PC-9 (cell line): ENCODE measurements at regions not wholly inside any gene's neighbourhood (a gene's known extent, or its start where the extent isn't known, plus 50 kb on each side); places are given as distances from the start of the nearest gene placed in this dataset.
A peak's percentile ranks its signal among the peaks of the same experiment; 100 is the strongest.

Experiments
- BruUV-seq: library from RNA; stranded (reverse); fragments of 400-500 nt; replicated peaks from 2 replicates; lab custom pipeline; 2021; lab: Mats Ljungman, UMichigan
- CTCF ChIA-PET: fragments of 300-600 bp; sonication (Branson Sonifier 250); formaldehyde crosslinking; loops from one replicate; lab custom pipeline; 2022; ENCODE audit warnings: antibody characterized with exemption; lab: Charles Lee
- POLR2A ChIA-PET: fragments of 300-600 bp; sonication (Branson Sonifier 250); formaldehyde crosslinking; loops from one replicate; lab custom pipeline; 2022; ENCODE audit warnings: antibody characterized with exemption; ENCODE audit not compliant: unreplicated experiment; lab: Charles Lee
- DNase-seq, 2 experiments: peaks; one replicate each; pipeline versions ENCODE4 v3.0.0 to v3.0.0-alpha.2; 2015 to 2022; ENCODE audit warnings: mixed read lengths in 1 of 2
- H2AFZ ChIP-seq: fragments of 200-600 bp; sonication (generic); 2 replicates; pipeline ENCODE4 v1.8.1; 2017; ENCODE audit warnings: antibody characterized with exemption
- H3F3A ChIP-seq: fragments of 200-600 bp; sonication (generic); 2 replicates; pipeline ENCODE4 v1.8.1; 2017; ENCODE audit warnings: antibody characterized with exemption, mild to moderate bottlenecking, low read depth; ENCODE audit not compliant: insufficient read depth
- H3K27ac ChIP-seq: fragments of 200-600 bp; sonication (generic); 2 replicates; pipeline ENCODE4 v1.6.1; 2016; ENCODE audit warnings: mixed run types
- H3K27me3 ChIP-seq: fragments of 200-600 bp; sonication (generic); 2 replicates; pipeline ENCODE4 v1.6.1; 2016; ENCODE audit warnings: low read depth, mixed run types; ENCODE audit not compliant: insufficient read depth
- H3K36me3 ChIP-seq: fragments of 200-600 bp; sonication (generic); 2 replicates; pipeline ENCODE4 v1.6.1; 2016; ENCODE audit warnings: low read depth, mixed run types
- H3K4me1 ChIP-seq: fragments of 200-600 bp; sonication (generic); replicated peaks from 2 replicates; pipeline ENCODE4 v1.6.1; 2016; ENCODE audit warnings: mixed run types; ENCODE audit not compliant: insufficient read depth
- H3K4me2 ChIP-seq: fragments of 200-600 bp; sonication (generic); 2 replicates; pipeline ENCODE4 v1.6.1; 2017; ENCODE audit warnings: mixed run types
- H3K4me3 ChIP-seq: fragments of 200-600 bp; sonication (generic); 2 replicates; pipeline ENCODE4 v1.6.1; 2016; ENCODE audit warnings: mixed run types
- H3K79me2 ChIP-seq: fragments of 200-600 bp; sonication (generic); 2 replicates; pipeline ENCODE4 v1.6.1; 2017; ENCODE audit warnings: low read depth, mixed run types
- H3K9me2 ChIP-seq: fragments of 200-600 bp; sonication (generic); 2 replicates; pipeline ENCODE4 v1.8.1; 2017; ENCODE audit warnings: mild to moderate bottlenecking; ENCODE audit not compliant: insufficient read depth
- H3K9me3 ChIP-seq: fragments of 200-600 bp; sonication (generic); 2 replicates; pipeline ENCODE4 v1.8.1; 2016; ENCODE audit warnings: low read depth; ENCODE audit not compliant: insufficient read depth
- H4K20me1 ChIP-seq: fragments of 200-600 bp; sonication (generic); 2 replicates; pipeline ENCODE4 v1.8.1; 2017; ENCODE audit not compliant: insufficient read depth
- EZH2 ChIP-seq: fragments of 200-600 bp; sonication (generic); IDR thresholded peaks from 2 replicates; pipeline ENCODE4 v1.8.0; 2017; ENCODE audit warnings: antibody characterized with exemption, low read depth
- intact Hi-C: fragments of 100-400 bp; cut with micrococcal nuclease; formaldehyde crosslinking; loops from one replicate; pipeline ENCODE4 v1.10.0; 2022; ENCODE audit not compliant: unreplicated experiment
- TF ChIP-seq, protein P1 (sequence below): fragments of 200-600 bp; sonication (generic); conservative IDR thresholded peaks from 2 replicates; pipeline ENCODE4 v1.6.1; 2017; ENCODE audit warnings: mixed run types, antibody characterized with exemption, mild to moderate bottlenecking, moderate library complexity

DNA sequence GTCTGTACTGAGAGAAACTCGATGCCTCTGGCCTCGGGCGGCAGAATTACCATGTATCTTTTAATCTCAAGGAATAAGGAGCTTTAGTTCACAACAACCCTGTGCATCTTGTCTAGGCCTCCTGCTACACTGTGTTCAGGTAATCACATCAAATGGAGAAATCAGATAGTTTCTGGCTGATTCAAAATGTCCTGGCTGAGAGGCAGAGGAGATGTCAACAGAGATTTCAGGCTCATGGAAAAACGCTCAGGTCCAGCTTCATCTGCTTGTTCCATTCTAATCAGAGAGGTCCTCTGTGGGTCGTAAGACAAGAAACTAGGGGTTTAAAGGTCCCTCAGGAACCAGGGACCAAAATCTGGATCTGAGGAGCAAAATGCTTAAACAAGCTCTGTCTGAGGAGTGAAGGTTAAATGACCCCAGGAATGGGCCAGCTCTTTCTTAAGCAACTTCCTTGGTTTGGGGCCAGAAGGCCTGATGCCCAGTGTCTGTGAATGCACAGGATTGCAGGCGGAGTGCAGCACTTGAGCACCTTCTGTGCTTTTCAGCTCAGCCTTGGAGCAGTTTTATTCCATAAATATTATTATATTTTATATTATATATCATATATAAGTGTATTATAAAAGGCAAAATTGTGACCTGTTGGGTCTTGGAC lies 170.2 kb upstream of the PRICKLE1 start:
- Histone ChIP-seq H3K36me3 (no peaks in the 10 kb centered on the region), H3K9me3 (no peaks in the 10 kb centered on the region), H3K79me2 (no peaks in the 10 kb centered on the region), H3K4me1 (peaks cover 70% of the 10 kb centered on the region), H2AFZ (peak overlapping the region; percentile 46), H4K20me1 (no peaks in the 10 kb centered on the region), H3F3A (peaks cover 31% of the 10 kb centered on the region), H3K4me3 (no peak overlapping the region), H3K27ac (peak overlapping the region; percentile 46), H3K9me2 (no peaks in the 10 kb centered on the region), H3K27me3 (no peaks in the 10 kb centered on the region), H3K4me2 (peak overlapping the region; percentile 57)
- CTCF ChIA-PET, result interaction anchor here (1.0 to 1.5 kb wide), 2 partner anchors 15 to 31 kb away, joined by 3 read pairs; no protein-coding TSS in a partner anchor
- intact Hi-C loops, result loop anchor here (5.0 kb wide), 2 partner anchors 167 to 277 kb away; no protein-coding TSS in a partner anchor
- DNase-seq, result peak; percentile 47 to 74
- POLR2A ChIA-PET, result interaction anchor here (0.6 kb wide), 1 partner anchor 390 kb away, joined by 4 read pairs; no protein-coding TSS in a partner anchor
- TF ChIP-seq EZH2, result no peak
- TF ChIP-seq, protein P1, sequence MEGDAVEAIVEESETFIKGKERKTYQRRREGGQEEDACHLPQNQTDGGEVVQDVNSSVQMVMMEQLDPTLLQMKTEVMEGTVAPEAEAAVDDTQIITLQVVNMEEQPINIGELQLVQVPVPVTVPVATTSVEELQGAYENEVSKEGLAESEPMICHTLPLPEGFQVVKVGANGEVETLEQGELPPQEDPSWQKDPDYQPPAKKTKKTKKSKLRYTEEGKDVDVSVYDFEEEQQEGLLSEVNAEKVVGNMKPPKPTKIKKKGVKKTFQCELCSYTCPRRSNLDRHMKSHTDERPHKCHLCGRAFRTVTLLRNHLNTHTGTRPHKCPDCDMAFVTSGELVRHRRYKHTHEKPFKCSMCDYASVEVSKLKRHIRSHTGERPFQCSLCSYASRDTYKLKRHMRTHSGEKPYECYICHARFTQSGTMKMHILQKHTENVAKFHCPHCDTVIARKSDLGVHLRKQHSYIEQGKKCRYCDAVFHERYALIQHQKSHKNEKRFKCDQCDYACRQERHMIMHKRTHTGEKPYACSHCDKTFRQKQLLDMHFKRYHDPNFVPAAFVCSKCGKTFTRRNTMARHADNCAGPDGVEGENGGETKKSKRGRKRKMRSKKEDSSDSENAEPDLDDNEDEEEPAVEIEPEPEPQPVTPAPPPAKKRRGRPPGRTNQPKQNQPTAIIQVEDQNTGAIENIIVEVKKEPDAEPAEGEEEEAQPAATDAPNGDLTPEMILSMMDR, result no peak
- no TSS peak for BruUV-seq

- ChIA-PET CTCF (interaction anchor here (0.5 to 1.5 kb wide), 2 partner anchors 32 to 168 kb away, joined by 3 to 7 read pairs; no protein-coding TSS in a partner anchor), POLR2A (no interaction called here)
- H3K4me2 ChIP-seq, result 0 out of 2 replicates have a peak overlapping the region, but pooled peaks have one; percentile 57
- no peaks in the 10 kb centered on the region for H3K79me2 ChIP-seq
- no peaks in the 10 kb centered on the region for H4K20me1 ChIP-seq
- 0 out of 2 replicates have a peak, but pooled peaks cover 4% of the 10 kb centered on the region for H3K9me3 ChIP-seq
- H3K9me2 ChIP-seq, result no peaks in the 10 kb centered on the region
- peaks cover 70% of the 10 kb centered on the region for H3K4me1 ChIP-seq
- TF ChIP-seq EZH2, result no peak
- TF ChIP-seq, protein P1, result no peak
- H3F3A ChIP-seq, result peaks cover 31% of the 10 kb centered on the region
- no TSS peak for BruUV-seq
- H3K27ac ChIP-seq, result no peak overlapping the region
- no peaks in the 10 kb centered on the region for H3K27me3 ChIP-seq
- H3K4me3 ChIP-seq, result no peak overlapping the region
- H3K36me3 ChIP-seq, result no peaks in the 10 kb centered on the region
- intact Hi-C loops, result loop anchor here (5.0 kb wide), 2 partner anchors 167 to 277 kb away; no protein-coding TSS in a partner anchor
- no peak for DNase-seq
- no peak overlapping the region for H2AFZ ChIP-seq
Observed at GRCh38 chr12:42758806-42759205, 169.3 kb upstream of the PRICKLE1 start.

DNA sequence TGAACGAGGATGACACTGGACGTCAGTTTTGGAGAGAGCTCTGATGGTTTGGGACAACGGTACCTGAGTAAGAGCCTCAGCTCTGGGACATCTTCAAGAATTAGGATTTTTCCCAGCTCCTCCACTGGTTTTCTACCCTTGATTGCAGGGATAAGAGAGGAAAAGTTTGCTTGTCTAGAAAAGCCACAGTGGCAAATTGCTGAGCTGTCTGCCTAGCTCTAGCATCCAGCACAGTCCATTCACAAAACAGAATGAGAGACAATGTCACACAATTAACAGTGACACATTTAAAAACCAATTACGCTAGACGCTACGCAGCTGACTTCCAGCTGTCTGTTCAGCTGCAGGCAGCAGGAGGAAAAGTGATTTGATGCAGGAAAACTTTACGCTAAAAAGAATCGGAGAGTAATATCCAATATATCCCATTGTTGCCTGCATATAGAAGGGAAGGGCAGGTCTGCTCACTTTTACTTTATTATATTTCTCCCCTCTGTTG lies 168.1 kb upstream of the PRICKLE1 start:
- Histone ChIP-seq H3K4me1 (peaks cover 68% of the 10 kb centered on the region), H3K27ac (peak overlapping the region; percentile 80), H3K9me3 (peaks cover 4% of the 10 kb centered on the region; the same call in 1 of the 2 replicates), H3K4me3 (peak overlapping the region; percentile 7; the same call in 1 of the 2 replicates), H3K79me2 (no peaks in the 10 kb centered on the region), H2AFZ (no peak overlapping the region), H3K36me3 (no peaks in the 10 kb centered on the region), H4K20me1 (no peaks in the 10 kb centered on the region), H3F3A (peaks cover 31% of the 10 kb centered on the region), H3K9me2 (no peaks in the 10 kb centered on the region), H3K4me2 (peak overlapping the region; percentile 62), H3K27me3 (no peaks in the 10 kb centered on the region)
- no TSS peak for BruUV-seq
- POLR2A ChIA-PET, result interaction anchor here (0.6 kb wide), 2 partner anchors 31 to 33 kb away, joined by 4 to 7 read pairs; no protein-coding TSS in a partner anchor
- CTCF ChIA-PET, result interaction anchor here (0.6 kb wide), 2 partner anchors 41 to 166 kb away, joined by 3 to 4 read pairs; no protein-coding TSS in a partner anchor
- DNase-seq, result no peak
- intact Hi-C loops, result loop anchor here (1.0 to 5.0 kb wide), 6 partner anchors 13 to 527 kb away; no protein-coding TSS in a partner anchor
- no peak for TF ChIP-seq EZH2
- TF ChIP-seq, protein P1, result no peak
